ENCODE measurements at regions not wholly inside any gene's neighbourhood (a gene's known extent, or its start where the extent isn't known, plus 50 kb on each side); places are given as distances from the start of the nearest gene placed in this dataset.

DNA sequence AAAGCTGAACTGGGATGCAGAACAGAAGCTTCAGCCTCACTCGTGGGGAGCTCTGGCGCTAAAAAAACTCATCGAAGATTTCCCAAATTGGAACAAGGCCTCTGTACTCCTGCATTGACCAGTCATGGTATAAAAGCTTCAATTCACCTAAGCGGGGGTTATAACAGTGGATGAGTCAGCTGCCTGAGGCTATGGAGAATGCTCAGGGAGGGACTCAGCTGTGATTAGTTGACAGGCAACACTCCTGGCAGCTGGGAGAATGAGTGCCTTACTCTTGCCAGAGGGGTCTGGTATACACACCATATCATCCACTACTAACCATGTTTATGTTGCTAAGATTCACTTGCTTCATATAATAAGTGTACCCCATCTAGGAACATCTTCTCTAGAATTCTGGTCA, 350.6 kb upstream of the VRK2 start:
- no peaks in the 10 kb centered on the region for H4K20me1 ChIP-seq (ENCODE audit: insufficient read depth)
- peak; percentile 3 for DNase-seq
- H3F3A ChIP-seq (replicated peaks; ENCODE audit: insufficient read depth), result no peaks in the 10 kb centered on the region
- TF ChIP-seq REST (IDR thresholded peaks at IDR 0.05; ENCODE audit: low read depth, low read length), result no peak
- TF ChIP-seq GATA2 (CRISPR knock-in tag; IDR thresholded peaks at IDR 0.05), result no peak
- no peak for TF ChIP-seq YY1 (IDR thresholded peaks at IDR 0.05; ENCODE audit: low read depth)
- 14% methylated on average over 4 of the region's 4 CpGs for WGBS (ENCODE audit: low lambda C conversion rate)
- H2AFZ ChIP-seq (ENCODE audit: low read depth), result no peak overlapping the region
- no peak overlapping the region for H3K4me2 ChIP-seq
- H3K9me3 ChIP-seq, result no peaks in the 10 kb centered on the region
- H3K4me1 ChIP-seq (ENCODE audit: control insufficient read depth in 1 of 2, insufficient read depth in 2 of 2, low read depth in 1 of 2, low read length in 1 of 2), result no peaks in the 10 kb centered on the region
- H3K4me3 ChIP-seq (ENCODE audit: low read depth in 2 of 2, low read length in 1 of 2), result no peak overlapping the region
- no peak overlapping the region for H3K9ac ChIP-seq
- ChIA-PET CTCF (no interaction called here), POLR2A (no interaction called here)
- no peak overlapping the region for H3K27ac ChIP-seq (ENCODE audit: low read depth in 2 of 2, low read length in 1 of 2)
- no peaks in the 10 kb centered on the region; the same call in 1 of the 2 replicates for H3K27me3 ChIP-seq (ENCODE audit: insufficient read depth)
- H3K9me2 ChIP-seq, result no peaks in the 10 kb centered on the region
- no peaks in the 10 kb centered on the region for H3K36me3 ChIP-seq (replicated peaks in 1 of 2; ENCODE audit: control insufficient read depth in 1 of 2, insufficient read depth in 2 of 2, low read length in 1 of 2)
- no peaks in the 10 kb centered on the region for H3K79me2 ChIP-seq (ENCODE audit: insufficient read depth)

DNA sequence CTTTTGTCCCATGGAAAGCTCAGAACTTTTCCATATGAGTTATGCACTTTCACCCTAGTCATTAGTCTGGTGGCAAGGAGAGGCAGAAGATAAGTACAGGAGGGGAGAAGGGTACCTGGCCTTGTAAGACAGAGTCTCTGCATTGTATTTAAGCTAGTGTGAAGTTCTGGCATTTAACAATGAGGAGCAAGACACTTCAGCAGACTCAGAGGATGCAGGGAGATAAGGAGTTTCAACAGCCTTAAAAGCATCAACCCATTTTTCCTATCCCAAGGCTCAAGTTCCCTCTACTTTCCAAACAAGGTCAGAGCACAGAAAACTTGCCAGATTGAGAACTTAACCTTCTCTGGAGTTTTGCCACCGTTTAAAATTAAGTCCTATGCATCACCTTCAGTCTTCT, 348.2 kb upstream of the VRK2 start:
- CTCF ChIA-PET, result no interaction called here

More for the DNA sequence above, 348.2 kb upstream of the VRK2 start:
- no peak overlapping the region for H3K9ac ChIP-seq
- H3K4me2 ChIP-seq, result no peak overlapping the region
- DNase-seq, result no peak
- H3K9me3 ChIP-seq, result no peaks in the 10 kb centered on the region
- H3K4me1 ChIP-seq (ENCODE audit: control insufficient read depth in 1 of 2, insufficient read depth in 2 of 2, low read depth in 1 of 2, low read length in 1 of 2), result no peaks in the 10 kb centered on the region
- no peak for TF ChIP-seq RFX5 (IDR thresholded peaks at IDR 0.05; ENCODE audit: low read length)
- TF ChIP-seq TAF1 (IDR thresholded peaks at IDR 0.05; ENCODE audit: borderline replicate concordance, low read depth, low read length), result no peak
- no peak for TF ChIP-seq GATA2 (CRISPR knock-in tag; IDR thresholded peaks at IDR 0.05)
- no peak for TF ChIP-seq NRF1 (IDR thresholded peaks at IDR 0.05; ENCODE audit: low read depth, low read length)
- no peak for TF ChIP-seq MEF2A (IDR thresholded peaks at IDR 0.05; ENCODE audit: borderline replicate concordance, low read depth)
- TF ChIP-seq RXRA (IDR thresholded peaks at IDR 0.05; ENCODE audit: borderline replicate concordance, low read depth), result no peak
- no peak for TF ChIP-seq SIN3A (IDR thresholded peaks at IDR 0.05; ENCODE audit: borderline replicate concordance, low read depth, low read length)
- no peak for TF ChIP-seq FOSL2 (IDR thresholded peaks at IDR 0.05; ENCODE audit: borderline replicate concordance, low read depth)
- TF ChIP-seq TCF12 (IDR thresholded peaks at IDR 0.05), result no peak
- TF ChIP-seq RAD21 (IDR thresholded peaks at IDR 0.05; ENCODE audit: low read length), result no peak
- no peak for TF ChIP-seq JUND (IDR thresholded peaks at IDR 0.05)
- no peak for TF ChIP-seq YY1 (IDR thresholded peaks at IDR 0.05; ENCODE audit: low read depth)
- TF ChIP-seq ZBTB33 (IDR thresholded peaks at IDR 0.05; ENCODE audit: borderline replicate concordance, low read depth), result no peak
- no peak for TF ChIP-seq SMC3 (IDR thresholded peaks at IDR 0.05; ENCODE audit: low read depth, low read length)
- no peak for TF ChIP-seq CHD2 (IDR thresholded peaks at IDR 0.05; ENCODE audit: low read length, partially characterized antibody)
- TF ChIP-seq, protein P1, sequence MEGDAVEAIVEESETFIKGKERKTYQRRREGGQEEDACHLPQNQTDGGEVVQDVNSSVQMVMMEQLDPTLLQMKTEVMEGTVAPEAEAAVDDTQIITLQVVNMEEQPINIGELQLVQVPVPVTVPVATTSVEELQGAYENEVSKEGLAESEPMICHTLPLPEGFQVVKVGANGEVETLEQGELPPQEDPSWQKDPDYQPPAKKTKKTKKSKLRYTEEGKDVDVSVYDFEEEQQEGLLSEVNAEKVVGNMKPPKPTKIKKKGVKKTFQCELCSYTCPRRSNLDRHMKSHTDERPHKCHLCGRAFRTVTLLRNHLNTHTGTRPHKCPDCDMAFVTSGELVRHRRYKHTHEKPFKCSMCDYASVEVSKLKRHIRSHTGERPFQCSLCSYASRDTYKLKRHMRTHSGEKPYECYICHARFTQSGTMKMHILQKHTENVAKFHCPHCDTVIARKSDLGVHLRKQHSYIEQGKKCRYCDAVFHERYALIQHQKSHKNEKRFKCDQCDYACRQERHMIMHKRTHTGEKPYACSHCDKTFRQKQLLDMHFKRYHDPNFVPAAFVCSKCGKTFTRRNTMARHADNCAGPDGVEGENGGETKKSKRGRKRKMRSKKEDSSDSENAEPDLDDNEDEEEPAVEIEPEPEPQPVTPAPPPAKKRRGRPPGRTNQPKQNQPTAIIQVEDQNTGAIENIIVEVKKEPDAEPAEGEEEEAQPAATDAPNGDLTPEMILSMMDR (IDR thresholded peaks at IDR 0.05), result no peak
- TF ChIP-seq MXI1 (IDR thresholded peaks at IDR 0.05; ENCODE audit: low read depth, low read length), result no peak
- TF ChIP-seq FOXJ3 (CRISPR knock-in tag; IDR thresholded peaks at IDR 0.05), result no peak
- no peaks in the 10 kb centered on the region for H3K79me2 ChIP-seq (ENCODE audit: insufficient read depth)
- no peaks in the 10 kb centered on the region for H3K9me2 ChIP-seq
- no peak overlapping the region for H3K27ac ChIP-seq (ENCODE audit: low read depth in 2 of 2, low read length in 1 of 2)
- no peaks in the 10 kb centered on the region; the same call in 1 of the 2 replicates for H3K27me3 ChIP-seq (ENCODE audit: insufficient read depth)
- no peak overlapping the region for H2AFZ ChIP-seq (ENCODE audit: low read depth)
- no peaks in the 10 kb centered on the region for H3F3A ChIP-seq (replicated peaks; ENCODE audit: insufficient read depth)
- H3K36me3 ChIP-seq (replicated peaks in 1 of 2; ENCODE audit: control insufficient read depth in 1 of 2, insufficient read depth in 2 of 2, low read length in 1 of 2), result no peaks in the 10 kb centered on the region
- no peaks in the 10 kb centered on the region for H4K20me1 ChIP-seq (ENCODE audit: insufficient read depth)
- POLR2A ChIA-PET, result no interaction called here
- WGBS (ENCODE audit: low lambda C conversion rate), result 0% methylated on average over 1 of the region's 1 CpG
- no peak overlapping the region for H3K4me3 ChIP-seq (ENCODE audit: low read depth in 2 of 2, low read length in 1 of 2)
